GM12875 (cell line): ENCODE measurements at regions not wholly inside any gene's neighbourhood (a gene's known extent, or its start where the extent isn't known, plus 50 kb on each side); places are given as distances from the start of the nearest gene placed in this dataset.

Experiments used
- H3K4me3 ChIP-seq: one replicate; pipeline ENCODE4 v1.5.1; 2011; ENCODE audit warnings: low read depth, low read length, control low read depth
- CTCF ChIP-seq: IDR thresholded peaks from 2 replicates; pipeline ENCODE4 v1.5.1; 2011; ENCODE audit warnings: low read depth, mild to moderate bottlenecking, control low read depth, inconsistent platforms, low read length, moderate library complexity, borderline replicate concordance; ENCODE audit not compliant: insufficient read depth

GRCh38 chr10:43944381-43945093, 295.9 kb upstream of the ZNF32 start:
- TF ChIP-seq CTCF: no peak
- no peak overlapping the region for H3K4me3 ChIP-seq

- TF ChIP-seq CTCF: no peak
- no peak overlapping the region for H3K4me3 ChIP-seq
These were observed 295.2 kb upstream of the ZNF32 start for GRCh38 chr10:43943818-43944360.

- no peak for TF ChIP-seq CTCF
- no peak overlapping the region for H3K4me3 ChIP-seq
These were observed 294.6 kb upstream of the ZNF32 start for GRCh38 chr10:43943119-43943817.

GRCh38 chr10:43942096-43942850, 293.6 kb upstream of the ZNF32 start:
- no peak overlapping the region for H3K4me3 ChIP-seq
- no peak for TF ChIP-seq CTCF

GRCh38 chr10:43940898-43941837, 292.5 kb upstream of the ZNF32 start:
- H3K4me3 ChIP-seq: no peak overlapping the region
- no peak for TF ChIP-seq CTCF
